HS-27A (cell line): ENCODE measurements at regions not wholly inside any gene's neighbourhood (a gene's known extent, or its start where the extent isn't known, plus 50 kb on each side); places are given as distances from the start of the nearest gene placed in this dataset.

Source experiments
- DNase-seq: peaks from one replicate; pipeline ENCODE4 v3.0.0-alpha.2; 2012; ENCODE audit warnings: low read depth, missing footprints

DNA sequence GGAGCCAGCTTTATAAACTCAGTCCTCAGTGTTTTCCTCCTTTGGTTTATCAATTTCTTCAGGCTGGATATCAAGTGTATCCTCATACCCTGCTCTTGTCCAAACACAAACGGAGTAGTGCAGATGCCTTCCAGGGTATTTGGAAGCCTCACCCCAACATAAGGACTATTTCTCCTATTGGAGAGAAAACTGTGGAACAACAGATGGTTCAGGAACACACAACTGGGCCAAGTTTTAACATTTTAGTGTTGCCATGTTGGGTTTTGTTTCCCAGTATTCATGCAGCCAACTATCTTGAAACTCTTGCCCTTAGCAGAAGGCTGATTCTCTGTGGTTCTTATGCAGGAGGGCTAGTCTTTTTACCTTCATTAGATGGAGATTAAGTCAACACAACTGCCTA is 398.1 kb downstream of the GABRB3 start:
- no peak for DNase-seq

DNA sequence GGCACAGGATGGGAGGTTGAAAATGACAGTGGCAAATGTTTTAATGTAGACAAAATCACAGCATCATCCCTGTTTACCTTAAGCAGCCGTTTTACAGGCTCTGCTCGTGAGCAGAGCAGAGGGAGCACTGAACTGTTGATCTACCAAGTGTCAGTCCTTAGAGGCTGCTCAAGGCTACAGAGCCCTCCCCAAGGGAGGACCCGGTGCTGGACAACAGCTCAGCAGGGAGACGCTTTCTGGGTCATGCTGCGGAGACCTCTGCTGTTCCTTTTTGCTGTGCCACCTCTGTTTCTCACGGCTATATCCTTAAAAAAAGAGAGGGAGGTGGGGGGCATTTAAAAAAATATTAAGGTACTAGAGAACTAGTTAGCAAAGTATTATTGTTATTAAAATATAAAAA is 400.2 kb downstream of the GABRB3 start:
- DNase-seq: no peak

DNA sequence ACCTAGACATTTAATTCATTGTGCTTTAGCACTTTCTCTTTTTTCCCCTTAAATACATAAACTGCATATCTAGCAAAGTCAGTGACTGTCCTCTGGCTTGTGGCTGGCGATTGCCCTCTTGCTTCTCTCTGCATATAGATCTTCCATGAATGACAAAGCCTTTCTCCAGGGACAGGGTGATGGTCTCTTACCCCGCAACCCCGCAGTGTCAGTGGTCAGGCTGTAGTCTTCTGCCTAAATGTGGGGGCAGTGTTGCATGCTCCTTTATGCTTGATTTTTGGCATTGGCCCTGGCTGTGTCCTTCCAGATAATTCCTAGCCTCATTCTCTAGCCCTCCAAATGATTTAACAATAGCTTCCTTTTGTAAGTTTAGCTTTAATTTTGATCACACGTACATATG is 407.8 kb downstream of the GABRB3 start:
- no peak for DNase-seq

DNA sequence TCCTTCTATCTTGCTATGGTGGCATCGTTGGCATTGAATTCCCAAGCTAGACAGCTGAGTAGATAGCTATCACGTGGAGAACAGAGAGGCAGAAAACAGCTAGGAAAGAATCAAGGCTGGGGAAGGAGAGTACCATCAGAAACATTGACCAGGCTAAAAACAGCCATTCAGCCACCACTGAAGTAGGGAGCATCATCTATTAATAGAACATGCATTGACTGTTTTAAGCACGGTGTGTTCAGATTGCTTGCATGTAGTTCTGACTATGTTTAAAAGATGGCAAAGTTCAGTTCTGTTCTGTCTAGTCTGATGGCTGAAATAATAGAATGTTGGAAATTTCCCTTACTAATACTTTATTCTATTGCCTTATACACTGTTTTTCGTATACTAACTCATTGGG is 413.0 kb downstream of the GABRB3 start:
- DNase-seq: no peak

DNA sequence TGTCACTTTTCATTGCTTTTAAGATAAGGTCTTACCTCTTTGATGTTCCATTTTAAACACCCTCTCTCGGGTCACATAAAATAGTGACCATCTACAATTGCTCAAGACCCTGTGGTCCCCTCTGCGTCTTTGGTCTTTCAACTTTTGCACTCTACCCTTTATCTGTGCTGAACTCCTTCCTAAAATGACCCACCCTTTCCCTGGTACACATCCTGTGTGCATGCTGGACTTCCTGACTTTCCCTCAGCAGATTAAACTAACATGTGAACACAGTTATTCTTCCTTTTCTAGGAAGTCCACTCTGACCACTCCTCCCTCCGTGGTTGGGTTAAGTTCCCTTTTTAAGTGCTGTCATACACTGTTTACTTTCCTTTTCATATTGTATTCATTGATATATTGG is 414.2 kb downstream of the GABRB3 start:
- DNase-seq: no peak

DNA sequence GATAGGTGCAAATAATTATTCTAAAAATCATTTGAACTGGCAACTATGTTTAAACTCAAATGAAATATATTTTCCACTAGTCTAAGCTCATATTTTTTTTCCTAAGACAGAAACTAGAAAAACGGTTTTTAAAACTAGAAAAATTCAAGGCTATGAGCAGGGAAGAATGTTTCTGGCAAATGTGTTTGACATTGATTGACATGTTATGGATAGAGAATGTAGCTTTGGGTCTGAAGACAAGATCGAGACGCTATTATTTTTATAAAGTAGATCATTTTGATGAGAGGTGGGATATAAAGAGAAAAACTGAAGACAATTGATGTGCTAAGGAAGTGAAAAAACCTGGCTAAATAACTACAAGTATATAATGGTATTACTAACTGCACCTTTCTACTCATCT is 415.2 kb downstream of the GABRB3 start:
- DNase-seq: no peak

DNA sequence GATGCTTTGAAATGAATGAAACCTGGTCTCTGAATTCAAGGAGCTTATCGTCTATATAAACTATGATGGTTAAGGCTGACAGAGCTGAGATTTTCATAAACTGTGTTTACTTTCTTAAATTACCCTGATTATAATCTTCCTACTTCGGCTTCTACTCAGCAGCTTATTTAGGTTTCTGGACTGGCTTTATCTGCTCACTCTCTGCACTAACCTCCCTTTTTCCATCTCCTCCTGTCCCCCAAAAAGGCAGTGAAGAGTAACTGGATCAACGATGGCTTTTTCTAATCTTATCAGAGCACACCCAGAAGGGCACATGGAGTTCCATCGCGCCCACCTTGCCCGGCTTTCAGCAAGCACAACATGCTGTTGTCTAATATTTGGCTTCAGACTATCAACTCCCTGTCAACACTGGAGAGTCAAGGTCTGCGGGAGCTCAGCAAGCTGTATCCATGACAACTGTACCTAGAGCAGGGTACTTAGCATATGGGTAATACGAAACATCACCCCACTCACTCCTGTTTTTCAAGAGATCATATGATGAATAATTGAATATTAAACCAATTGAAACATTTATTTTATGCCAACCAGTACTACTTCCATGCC is 417.3 kb downstream of the GABRB3 start:
- no peak for DNase-seq

DNA sequence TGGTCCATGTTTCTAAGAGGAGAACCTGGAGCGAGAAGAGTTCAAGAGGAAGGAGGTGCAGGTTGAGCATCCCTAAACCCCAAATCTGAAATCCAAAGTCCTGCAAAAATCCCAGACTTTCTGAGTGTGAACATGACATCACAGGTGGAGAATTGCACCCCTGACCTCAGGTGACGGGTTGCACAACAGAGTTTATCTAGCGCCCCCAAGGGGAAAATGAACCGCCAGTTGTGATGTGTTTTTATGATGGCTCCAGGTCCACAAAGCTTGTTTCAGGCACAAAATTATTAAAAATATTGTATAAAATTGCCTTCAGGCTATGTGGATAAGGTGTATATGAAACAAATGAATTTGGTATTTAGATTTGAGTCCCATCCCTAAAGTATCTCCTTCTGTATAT is 420.0 kb downstream of the GABRB3 start:
- DNase-seq: no peak

DNA sequence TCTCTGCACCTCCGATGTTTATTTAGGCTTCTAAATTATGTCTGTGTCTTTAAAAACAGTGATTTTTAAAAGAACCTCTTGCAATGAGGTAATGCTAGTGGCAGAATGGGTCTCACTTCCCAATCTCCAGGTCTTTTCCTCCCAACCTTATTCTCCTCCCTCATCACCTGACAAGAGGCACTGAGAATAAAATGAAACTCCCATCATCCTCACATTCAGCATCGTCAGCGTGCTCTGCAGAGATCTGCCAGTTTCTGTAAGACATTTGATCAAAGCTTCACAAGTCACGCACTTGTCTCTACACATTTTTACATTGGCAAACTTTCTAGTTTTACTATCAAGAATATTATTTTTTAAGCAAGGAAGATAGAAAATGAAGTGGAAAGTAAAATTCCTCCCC is 420.5 kb downstream of the GABRB3 start:
- DNase-seq: no peak

DNA sequence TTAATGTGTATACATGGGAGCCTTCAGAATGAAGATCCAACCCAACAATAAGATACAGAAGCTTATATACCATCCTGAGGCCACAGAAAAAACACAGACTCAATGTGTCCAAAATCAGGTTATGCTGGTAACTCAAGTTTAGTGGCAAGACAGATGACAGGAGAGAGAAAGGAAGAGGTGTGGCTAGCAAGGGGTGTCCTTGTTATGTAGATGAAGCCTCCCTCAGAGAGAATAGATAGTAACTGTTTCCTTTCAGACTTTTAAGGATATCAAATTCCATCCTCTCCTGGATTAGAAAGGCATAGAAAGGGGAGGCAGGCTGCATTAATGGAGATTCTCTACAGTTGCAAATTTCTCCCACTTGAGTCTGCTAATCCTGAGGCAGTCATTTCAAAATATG is 447.4 kb downstream of the GABRB3 start:
- DNase-seq: no peak

DNA sequence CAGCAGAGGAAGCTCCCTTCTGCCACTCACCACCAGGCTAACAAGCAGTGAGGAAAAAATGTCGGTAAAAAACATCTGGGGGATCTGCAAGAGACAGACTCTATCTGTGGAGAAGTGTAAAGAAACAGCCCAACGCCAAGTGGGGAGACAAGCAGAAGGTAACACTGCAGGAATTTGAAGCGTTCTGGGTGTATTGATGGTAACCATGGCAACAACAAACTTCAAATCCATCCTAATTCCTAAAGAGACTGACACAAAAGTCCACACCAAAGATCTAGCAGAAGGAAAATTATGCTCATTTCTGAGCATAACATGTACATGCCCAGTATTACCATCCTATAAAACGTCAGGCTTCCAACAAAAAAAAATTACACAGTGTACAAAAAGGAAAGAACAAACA is 449.3 kb downstream of the GABRB3 start:
- DNase-seq: no peak

DNA sequence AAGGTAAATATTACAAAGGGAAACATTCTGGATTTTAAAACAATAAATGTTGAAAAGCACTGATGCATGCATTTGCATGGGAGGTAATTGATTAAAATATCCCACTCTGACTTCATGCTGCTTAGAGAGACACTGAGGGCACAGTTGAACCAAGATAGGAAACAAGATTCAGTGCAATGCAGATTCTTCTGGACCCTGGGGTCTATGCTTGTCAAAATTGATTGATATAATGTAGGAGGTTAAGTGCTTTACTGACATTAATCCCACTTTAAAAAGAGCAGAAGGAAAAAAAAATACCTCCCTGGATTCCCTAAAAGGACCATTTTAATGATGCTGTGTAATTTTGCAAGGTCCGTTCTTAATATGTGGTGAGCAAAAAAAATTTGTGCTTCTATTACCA is 454.2 kb downstream of the GABRB3 start:
- no peak for DNase-seq

DNA sequence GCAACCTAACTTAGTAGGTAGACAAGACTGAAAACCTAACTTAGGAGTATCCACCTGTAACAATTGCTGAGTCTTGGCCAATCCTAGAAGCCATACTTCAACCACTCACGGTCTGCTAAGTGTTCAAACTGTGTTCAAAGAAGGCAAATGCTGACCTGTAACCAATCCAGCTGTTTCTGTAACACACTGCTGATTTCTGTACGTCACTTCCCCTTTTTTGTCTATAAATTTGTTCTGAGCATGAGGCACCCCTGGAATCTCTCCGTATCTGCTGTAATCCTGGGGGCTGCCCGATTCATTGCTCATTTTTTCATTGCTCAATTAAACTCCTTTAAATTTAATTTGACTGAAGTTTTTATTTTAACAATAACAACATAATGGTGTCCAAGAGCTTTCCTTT is 451.4 kb upstream of the ATP10A start:
- DNase-seq: no peak

DNA sequence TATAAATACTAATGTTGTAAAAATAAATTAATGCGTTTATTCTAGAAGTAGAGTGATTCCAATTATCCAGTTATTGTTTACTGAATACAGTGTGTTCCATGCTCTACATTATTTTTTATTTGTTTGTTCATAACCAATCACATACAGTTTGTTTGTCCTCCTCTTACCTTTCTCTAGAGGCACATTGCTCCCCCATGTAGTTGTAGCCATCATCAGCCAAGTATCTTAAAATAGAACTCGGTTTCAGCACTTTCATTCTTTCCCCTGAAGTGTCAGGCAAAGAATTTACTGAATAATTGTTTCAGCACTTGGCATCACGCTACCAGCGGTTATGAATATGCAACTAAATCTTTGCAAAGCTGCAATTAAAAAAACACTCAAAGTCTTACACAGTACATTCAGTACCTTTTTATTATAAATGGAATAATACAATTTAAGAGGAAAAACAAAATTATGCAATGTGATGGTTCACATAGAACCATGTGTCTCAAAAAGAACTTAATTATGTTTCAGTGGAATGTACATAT is 448.6 kb upstream of the ATP10A start:
- DNase-seq: no peak

DNA sequence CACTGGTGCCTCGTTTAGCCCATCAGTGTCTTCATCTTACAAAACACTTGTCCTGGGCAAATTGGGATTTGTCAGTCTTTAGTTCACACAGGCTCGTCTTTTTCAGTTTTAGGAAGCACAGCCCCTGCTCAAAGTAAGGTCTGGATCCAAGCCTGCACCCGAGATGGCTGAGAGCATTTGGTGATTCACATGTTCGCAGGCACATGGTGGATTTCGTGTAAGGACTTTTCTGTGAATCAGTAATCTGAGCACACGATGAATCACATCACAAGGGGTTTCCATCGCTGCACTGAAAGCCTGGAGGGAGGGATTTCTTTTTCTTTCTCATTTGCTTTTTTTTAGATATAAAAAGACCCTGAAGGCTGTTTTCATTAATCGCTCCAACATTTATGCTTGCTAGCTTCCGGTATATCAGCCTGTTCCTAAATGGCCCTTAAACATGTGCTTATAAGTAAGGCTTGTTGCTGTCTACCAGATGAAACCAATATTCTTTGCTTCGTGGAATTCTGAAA is 435.6 kb upstream of the ATP10A start:
- DNase-seq: no peak

DNA sequence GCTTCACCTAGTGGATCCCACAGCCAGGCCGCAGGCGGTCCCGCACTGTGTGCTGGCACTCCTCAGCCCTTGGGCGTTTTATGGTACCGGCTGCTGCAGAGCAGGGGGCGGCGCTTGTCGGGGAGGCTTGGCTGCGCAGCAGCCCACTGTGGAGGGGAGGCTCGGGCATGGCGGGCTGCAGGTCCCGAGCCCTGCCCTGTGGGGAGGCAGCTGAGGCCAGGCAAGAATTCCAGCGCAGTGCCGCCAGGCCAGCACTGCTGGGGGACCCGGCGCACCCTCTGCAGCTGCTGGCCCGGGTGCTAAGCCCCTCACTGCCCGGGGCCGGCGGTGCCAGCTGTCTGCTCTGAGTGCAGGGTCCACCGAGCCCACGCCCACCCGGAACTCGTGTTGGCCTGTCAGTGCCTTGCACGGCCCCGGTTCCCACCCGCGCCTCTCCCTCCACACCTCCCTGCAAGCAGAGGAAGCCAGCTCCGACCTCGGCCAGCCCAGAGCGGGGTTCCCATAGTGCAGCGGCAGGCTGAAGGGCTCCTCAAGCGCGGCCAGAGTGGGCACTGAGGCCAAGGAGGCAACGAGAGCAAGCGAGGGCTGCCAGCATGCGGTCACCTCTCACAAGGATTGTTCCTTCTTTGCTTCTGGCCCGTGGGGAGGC is 435.0 kb upstream of the ATP10A start:
- DNase-seq: no peak

DNA sequence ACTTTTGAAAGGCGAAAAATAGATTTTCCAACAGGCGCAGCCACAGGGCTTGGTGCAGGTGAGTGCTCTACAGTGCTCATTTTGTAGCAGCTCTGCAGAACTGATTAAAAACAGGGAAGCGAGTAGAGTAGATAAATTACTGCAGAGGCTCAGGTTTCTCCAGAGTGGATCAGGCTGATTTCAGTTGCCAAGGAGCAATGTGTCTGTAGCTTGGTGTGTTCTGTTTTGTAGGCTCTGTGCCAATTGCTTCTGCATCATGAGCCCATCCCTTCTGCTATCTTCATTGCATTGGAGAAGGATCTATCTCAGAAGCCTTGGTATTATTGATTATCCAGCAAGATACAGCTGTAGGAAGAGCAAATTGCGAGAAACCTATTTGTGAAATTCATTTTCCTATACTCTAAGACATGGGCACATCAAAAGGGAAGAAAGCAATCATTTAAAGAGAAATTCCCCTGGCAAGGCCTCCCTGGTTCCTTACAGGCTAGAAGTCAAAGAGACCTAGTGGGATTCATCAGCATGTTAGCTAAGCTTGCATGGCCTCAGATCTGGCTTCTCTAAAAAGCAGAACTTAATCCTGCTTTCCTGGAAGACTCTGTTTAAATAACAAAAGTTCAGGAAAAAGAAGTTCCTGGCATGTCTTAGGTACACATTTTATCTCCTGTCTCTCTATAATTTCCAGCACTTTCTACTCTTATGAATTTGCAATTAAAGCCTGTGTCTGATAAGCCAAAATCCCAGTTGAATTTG is 432.4 kb upstream of the ATP10A start:
- no peak for DNase-seq

DNA sequence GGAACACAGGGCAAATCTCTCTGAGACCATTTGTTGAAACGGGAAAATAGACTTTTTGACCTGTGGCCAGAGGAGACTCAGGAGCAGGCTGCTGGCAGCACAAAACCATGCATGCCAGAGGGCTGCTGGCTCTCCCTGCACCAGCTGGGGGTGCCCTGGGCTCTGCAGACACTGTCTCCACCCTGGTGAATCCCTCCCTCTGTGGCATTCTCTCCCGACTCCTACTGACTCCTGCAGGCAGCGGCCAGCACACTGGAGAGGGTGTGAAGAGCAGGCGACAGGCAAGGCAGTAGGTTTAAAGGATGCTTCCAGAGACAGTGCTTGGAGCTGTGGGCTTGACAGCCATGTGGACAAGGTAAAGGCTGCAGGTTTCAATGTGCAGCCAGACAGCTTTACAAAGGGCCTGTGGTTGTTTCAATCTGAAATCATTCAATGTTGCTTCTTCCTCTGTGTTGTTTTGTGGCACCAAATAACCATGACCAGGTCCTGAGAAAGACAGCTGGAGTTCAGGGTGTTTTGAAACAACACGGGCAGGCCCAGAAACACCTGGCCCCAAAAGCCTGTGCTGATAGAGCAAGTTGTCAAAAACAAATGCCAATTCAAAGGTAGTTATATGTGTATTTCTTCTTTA is 431.0 kb upstream of the ATP10A start:
- DNase-seq: no peak

DNA sequence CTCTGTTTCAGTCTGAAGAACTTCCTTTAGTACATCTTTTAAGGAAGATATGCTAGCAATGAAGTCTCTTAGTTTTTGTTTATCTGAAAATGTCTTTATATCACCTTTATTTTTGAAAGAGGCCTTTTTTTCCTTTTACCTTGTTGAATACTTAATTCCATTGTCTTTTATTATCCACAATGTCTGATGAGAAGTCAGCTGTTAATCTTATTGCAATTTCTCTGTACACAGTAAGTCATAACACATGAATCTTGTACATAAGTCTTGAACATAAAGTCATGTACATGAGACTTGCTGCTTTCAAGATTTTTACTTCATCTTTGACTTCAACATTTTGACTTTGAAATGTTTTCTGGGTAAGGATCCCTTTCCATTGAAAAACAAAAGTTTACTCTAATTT is 424.3 kb upstream of the ATP10A start:
- DNase-seq: no peak

DNA sequence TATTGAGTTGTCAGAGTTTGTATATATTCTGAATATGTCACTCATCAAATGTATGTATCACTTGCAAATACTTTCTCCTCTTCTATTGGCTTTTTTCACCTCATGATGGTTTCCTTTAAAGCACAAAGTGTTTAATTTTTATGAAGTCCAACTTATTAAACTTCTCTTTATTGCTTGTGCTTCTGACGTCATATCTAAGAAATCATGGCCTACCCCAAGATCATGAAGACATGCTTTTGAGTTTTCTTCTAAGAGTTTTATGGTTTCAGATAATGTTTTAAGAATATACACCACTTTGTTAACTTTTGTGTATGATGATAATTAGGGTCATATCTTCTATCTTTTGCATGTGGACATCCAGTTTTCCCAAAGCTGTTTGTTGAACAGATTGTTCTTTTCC is 417.2 kb upstream of the ATP10A start:
- DNase-seq: no peak

DNA sequence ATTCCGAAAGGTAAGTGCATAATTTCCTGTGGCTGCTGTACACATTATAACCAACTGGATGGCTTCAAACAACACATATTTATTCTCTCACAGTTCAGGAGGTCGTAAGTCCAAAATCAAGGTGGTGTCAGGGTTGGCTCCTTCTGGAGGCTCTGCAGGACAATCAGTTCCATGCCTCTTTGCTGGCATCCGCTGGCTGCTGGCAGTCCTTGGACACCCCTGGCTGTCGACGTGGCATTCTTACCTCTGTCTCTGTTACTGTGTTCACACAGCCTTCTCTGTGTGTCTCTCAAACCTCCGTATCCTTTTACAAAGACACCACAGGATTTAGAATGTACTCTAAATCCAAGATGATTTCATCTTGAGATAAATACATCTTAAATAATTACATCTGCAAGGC is 398.8 kb upstream of the ATP10A start:
- DNase-seq: no peak

DNA sequence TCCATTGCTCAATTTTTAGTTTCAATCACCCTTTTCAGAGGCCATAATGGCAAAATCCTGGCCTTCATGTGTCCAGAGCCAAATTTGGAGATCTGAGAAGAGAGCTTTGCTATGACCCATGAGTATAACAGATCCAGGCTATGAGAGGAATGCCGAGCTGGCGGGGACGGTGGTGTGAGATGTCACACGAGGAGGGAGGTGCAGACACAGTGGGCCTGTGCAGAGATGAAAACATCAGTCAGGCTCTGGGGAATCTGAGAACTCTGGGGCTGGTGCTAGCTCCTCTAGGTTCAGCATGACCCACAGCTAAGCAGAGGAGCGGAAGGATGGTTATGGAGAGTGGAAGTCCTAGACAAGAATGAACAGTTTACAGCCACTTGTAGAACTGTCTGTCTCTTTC is 398.3 kb upstream of the ATP10A start:
- DNase-seq: no peak
